ENCODE measurements at regions not wholly inside any gene's neighbourhood (a gene's known extent, or its start where the extent isn't known, plus 50 kb on each side); places are given as distances from the start of the nearest gene placed in this dataset.
A peak's percentile ranks its signal among the peaks of the same experiment; 100 is the strongest.

- peaks cover 0 to 23% (median 0%) of the 10 kb centered on the region in 4 donors for H3K4me1 ChIP-seq
- peak overlapping the region in 2 of 4 donors; percentile 3 to 43 for H3K27ac ChIP-seq
- DNase-seq (ENCODE audit: low spot score in 2 of 2), result no peak
- no peaks in the 10 kb centered on the region for H3K27me3 ChIP-seq
- no peaks in the 10 kb centered on the region for H3K36me3 ChIP-seq
- TF ChIP-seq EP300 (IDR thresholded peaks at IDR 0.05) (no peak), CTCF (IDR thresholded peaks at IDR 0.05) (no peak), POLR2A (IDR thresholded peaks at IDR 0.05) (no peak)
- H3K9me3 ChIP-seq, result no peaks in the 10 kb centered on the region
- WGBS, 2 donors, result 39 to 48% methylated on average over 3 of the region's 3 CpGs
- no peak overlapping the region for H3K4me3 ChIP-seq
Observed at GRCh38 chr3:31184261-31185061, 290.0 kb upstream of the GADL1 start.

GRCh38 chr3:31185062-31185357 is 290.5 kb upstream of the GADL1 start:
- peak overlapping the region in 2 of 4 donors; percentile 3 to 52 for H3K27ac ChIP-seq
- 54 to 58% methylated on average over 2 of the region's 2 CpGs for WGBS, 2 donors
- no peaks in the 10 kb centered on the region for H3K27me3 ChIP-seq
- H3K4me1 ChIP-seq, result peaks cover 0 to 23% (median 0%) of the 10 kb centered on the region in 4 donors
- H3K36me3 ChIP-seq, result no peaks in the 10 kb centered on the region
- no peaks in the 10 kb centered on the region for H3K9me3 ChIP-seq
- TF ChIP-seq EP300 (IDR thresholded peaks at IDR 0.05), result no peak
- TF ChIP-seq CTCF (IDR thresholded peaks at IDR 0.05), result no peak
- TF ChIP-seq POLR2A (IDR thresholded peaks at IDR 0.05), result no peak
- no peak for DNase-seq (ENCODE audit: low spot score in 2 of 2)
- H3K4me3 ChIP-seq, result no peak overlapping the region

GRCh38 chr3:31186041-31186440 is 291.6 kb upstream of the GADL1 start:
- Histone ChIP-seq H3K27me3 (no peaks in the 10 kb centered on the region), H3K4me3 (no peak overlapping the region), H3K4me1 (peaks cover 0 to 23% (median 0%) of the 10 kb centered on the region in 4 donors), H3K27ac (no peak overlapping the region), H3K36me3 (no peaks in the 10 kb centered on the region), H3K9me3 (no peaks in the 10 kb centered on the region)
- TF ChIP-seq EP300 (IDR thresholded peaks at IDR 0.05), result no peak
- no peak for TF ChIP-seq CTCF (IDR thresholded peaks at IDR 0.05)
- no peak for TF ChIP-seq POLR2A (IDR thresholded peaks at IDR 0.05)
- no peak for DNase-seq (ENCODE audit: low spot score in 2 of 2)
- WGBS, 2 donors, result 76 to 77% methylated on average over 4 of the region's 4 CpGs

- Histone ChIP-seq H3K27me3 (no peaks in the 10 kb centered on the region), H3K36me3 (no peaks in the 10 kb centered on the region), H3K9me3 (no peaks in the 10 kb centered on the region), H3K4me1 (peaks cover 0 to 23% (median 0%) of the 10 kb centered on the region in 4 donors), H3K4me3 (no peak overlapping the region), H3K27ac (no peak overlapping the region)
- no peak for DNase-seq (ENCODE audit: low spot score in 2 of 2)
- TF ChIP-seq POLR2A (IDR thresholded peaks at IDR 0.05) (no peak), EP300 (IDR thresholded peaks at IDR 0.05) (no peak)
- WGBS, 2 donors, result 59 to 87% methylated on average over 1 of the region's 1 CpG
Observed at GRCh38 chr3:31187380-31187779, 292.9 kb upstream of the GADL1 start.

GRCh38 chr3:31188112-31188511 is 293.7 kb upstream of the GADL1 start:
- peak overlapping the region in 2 of 4 donors; percentile 11 to 39 for H3K27ac ChIP-seq
- 57 to 61% methylated on average over 6 of the region's 6 CpGs for WGBS, 2 donors
- DNase-seq (ENCODE audit: low spot score in 2 of 2), result peak in 1 of 2 donors; percentile 38

More at GRCh38 chr3:31188112-31188511, 293.7 kb upstream of the GADL1 start:
- Histone ChIP-seq H3K27me3 (no peaks in the 10 kb centered on the region), H3K4me3 (no peak overlapping the region), H3K36me3 (no peaks in the 10 kb centered on the region), H3K9me3 (no peaks in the 10 kb centered on the region), H3K4me1 (peaks cover 0 to 23% (median 0%) of the 10 kb centered on the region in 4 donors)
- peak in 1 of 2 donors; percentile 19 for TF ChIP-seq EP300 (IDR thresholded peaks at IDR 0.05)
- no peak for TF ChIP-seq CTCF (IDR thresholded peaks at IDR 0.05)
